Parathyroid adenoma (tissue), 2 donors: ENCODE measurements at regions not wholly inside any gene's neighbourhood (a gene's known extent, or its start where the extent isn't known, plus 50 kb on each side); places are given as distances from the start of the nearest gene placed in this dataset.
"Not testable (repeated sequence)": the region's sequence is repeated elsewhere in the genome, so short reads cannot be mapped to it uniquely, and the experiment has no call there.

ENCODE experiments used
- H2AFZ ChIP-seq: fragments of 300-600 bp; sonication (generic); one replicate; pipeline ENCODE4 v1.7.0; 2017; ENCODE audit warnings: antibody characterized with exemption, mild to moderate bottlenecking
- H3K27ac ChIP-seq: fragments of 300-600 bp; sonication (generic); one replicate; pipeline ENCODE4 v1.7.0; 2017
- H3K27me3 ChIP-seq: fragments of 300-600 bp; sonication (generic); one replicate; pipeline ENCODE4 v1.7.0; 2017; ENCODE audit warnings: low read length; ENCODE audit not compliant: control insufficient read depth, insufficient read depth
- H3K36me3 ChIP-seq: fragments of 300-600 bp; sonication (generic); one replicate; pipeline ENCODE4 v1.7.0; 2017; ENCODE audit warnings: low read length; ENCODE audit not compliant: control insufficient read depth, insufficient read depth
- H3K4me1 ChIP-seq: fragments of 300-600 bp; sonication (generic); one replicate; pipeline ENCODE4 v1.7.0; 2017; ENCODE audit warnings: control low read depth
- H3K4me2 ChIP-seq: fragments of 300-600 bp; sonication (generic); one replicate; pipeline ENCODE4 v1.7.0; 2017; ENCODE audit warnings: low read length
- H3K4me3 ChIP-seq: fragments of 300-600 bp; sonication (generic); one replicate; pipeline ENCODE4 v1.7.0; 2017; ENCODE audit warnings: low read depth, low read length
- H3K79me2 ChIP-seq: fragments of 300-600 bp; sonication (generic); one replicate; pipeline ENCODE4 v1.7.0; 2017; ENCODE audit warnings: control low read depth
- H3K9ac ChIP-seq: fragments of 300-600 bp; sonication (generic); one replicate; pipeline ENCODE4 v1.7.0; 2017; ENCODE audit warnings: mild to moderate bottlenecking
- H3K9me3 ChIP-seq: fragments of 300-600 bp; sonication (generic); one replicate; pipeline ENCODE4 v1.7.0; 2017; ENCODE audit warnings: low read length; ENCODE audit not compliant: control insufficient read depth
- TF ChIP-seq, protein P1 (sequence below): fragments of 300-600 bp; sonication (generic); IDR thresholded peaks from one replicate; pipeline ENCODE4 v1.7.0; 2017; ENCODE audit warnings: antibody characterized with exemption, mild to moderate bottlenecking
- donor health status: primary hyperparathyroidism.

DNA sequence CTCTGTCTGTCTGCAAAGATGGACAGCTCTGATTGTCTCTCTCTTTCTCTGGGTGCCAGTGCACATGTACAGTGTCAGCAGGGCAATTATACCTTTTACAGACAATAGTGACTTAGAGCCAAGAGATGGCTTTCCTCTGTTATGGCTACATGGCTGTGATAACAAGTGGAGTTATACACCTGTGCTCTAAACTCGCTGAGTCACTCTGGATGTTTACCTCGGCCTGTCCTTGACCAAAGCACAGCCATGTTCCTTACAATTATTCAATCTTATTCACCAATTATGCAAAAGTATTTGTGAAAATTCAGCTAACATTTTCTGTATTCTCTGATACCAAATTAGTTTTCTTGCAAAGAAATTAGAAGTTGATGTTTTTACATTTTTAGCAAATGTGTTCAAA, 475.5 kb upstream of the CCDC196 start:
- no peak overlapping the region for H3K27ac ChIP-seq
- H2AFZ ChIP-seq, result no peak overlapping the region

DNA sequence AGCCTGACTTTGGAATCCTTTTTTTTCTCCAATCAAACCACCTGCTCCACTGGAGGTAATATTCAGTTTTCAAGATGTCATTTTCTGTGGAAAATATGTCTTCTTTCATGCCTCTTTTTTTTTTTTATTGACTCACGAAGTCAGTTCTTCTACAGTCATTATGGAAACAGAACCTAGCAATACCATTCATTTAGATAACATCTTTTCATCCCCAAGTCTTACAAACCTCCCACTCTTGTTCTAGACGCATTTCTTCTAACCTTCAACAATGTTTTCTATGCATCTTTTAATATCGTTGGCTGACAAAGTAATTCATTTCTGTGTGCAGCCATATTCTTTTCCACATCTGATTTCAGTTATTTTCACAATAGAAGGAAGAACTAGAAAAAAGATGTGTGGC, 474.3 kb upstream of the CCDC196 start:
- Histone ChIP-seq H3K9me3 (no peaks in the 10 kb centered on the region), H3K9ac (no peak overlapping the region), H3K4me1 (no peaks in the 10 kb centered on the region), H3K4me3 (no peak overlapping the region), H3K27ac (no peak overlapping the region), H2AFZ (no peak overlapping the region), H3K79me2 (no peaks in the 10 kb centered on the region), H3K4me2 (no peak overlapping the region), H3K36me3 (no peaks in the 10 kb centered on the region), H3K27me3 (no peaks in the 10 kb centered on the region)
- TF ChIP-seq, protein P1, sequence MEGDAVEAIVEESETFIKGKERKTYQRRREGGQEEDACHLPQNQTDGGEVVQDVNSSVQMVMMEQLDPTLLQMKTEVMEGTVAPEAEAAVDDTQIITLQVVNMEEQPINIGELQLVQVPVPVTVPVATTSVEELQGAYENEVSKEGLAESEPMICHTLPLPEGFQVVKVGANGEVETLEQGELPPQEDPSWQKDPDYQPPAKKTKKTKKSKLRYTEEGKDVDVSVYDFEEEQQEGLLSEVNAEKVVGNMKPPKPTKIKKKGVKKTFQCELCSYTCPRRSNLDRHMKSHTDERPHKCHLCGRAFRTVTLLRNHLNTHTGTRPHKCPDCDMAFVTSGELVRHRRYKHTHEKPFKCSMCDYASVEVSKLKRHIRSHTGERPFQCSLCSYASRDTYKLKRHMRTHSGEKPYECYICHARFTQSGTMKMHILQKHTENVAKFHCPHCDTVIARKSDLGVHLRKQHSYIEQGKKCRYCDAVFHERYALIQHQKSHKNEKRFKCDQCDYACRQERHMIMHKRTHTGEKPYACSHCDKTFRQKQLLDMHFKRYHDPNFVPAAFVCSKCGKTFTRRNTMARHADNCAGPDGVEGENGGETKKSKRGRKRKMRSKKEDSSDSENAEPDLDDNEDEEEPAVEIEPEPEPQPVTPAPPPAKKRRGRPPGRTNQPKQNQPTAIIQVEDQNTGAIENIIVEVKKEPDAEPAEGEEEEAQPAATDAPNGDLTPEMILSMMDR, result no peak

More for the DNA sequence above, 475.5 kb upstream of the CCDC196 start:
- Histone ChIP-seq H3K4me3 (no peak overlapping the region), H3K9ac (no peak overlapping the region), H3K4me1 (no peaks in the 10 kb centered on the region), H3K79me2 (no peaks in the 10 kb centered on the region), H3K9me3 (no peaks in the 10 kb centered on the region), H3K36me3 (no peaks in the 10 kb centered on the region), H3K4me2 (no peak overlapping the region), H3K27me3 (no peaks in the 10 kb centered on the region)
- TF ChIP-seq, protein P1, result no peak

DNA sequence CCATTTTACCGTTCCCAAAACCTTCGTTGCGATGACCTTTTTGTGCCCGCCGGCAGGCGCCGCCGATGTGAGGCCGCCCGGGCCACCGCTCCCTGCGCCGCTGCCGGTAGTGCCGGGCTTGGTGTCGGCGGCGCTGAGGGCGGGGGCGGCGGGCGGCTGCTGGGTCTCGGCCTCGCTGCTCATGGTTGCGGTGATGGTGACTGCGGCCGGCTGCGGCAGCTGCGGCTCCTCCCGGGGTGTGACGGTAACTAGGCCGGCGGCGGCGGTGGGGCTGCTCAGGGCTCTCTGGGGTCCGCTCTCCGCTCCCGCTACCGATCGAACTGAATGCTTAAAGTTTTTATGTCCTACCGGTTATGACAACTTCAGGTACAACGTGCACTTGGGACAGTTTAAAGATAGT, 472.6 kb upstream of the CCDC196 start:
- H3K9me3 ChIP-seq, H3K4me3 ChIP-seq, H3K79me2 ChIP-seq, H3K27me3 ChIP-seq, H3K4me2 ChIP-seq, H3K4me1 ChIP-seq, H2AFZ ChIP-seq, H3K36me3 ChIP-seq, H3K9ac ChIP-seq, H3K27ac ChIP-seq: not testable (repeated sequence)

DNA sequence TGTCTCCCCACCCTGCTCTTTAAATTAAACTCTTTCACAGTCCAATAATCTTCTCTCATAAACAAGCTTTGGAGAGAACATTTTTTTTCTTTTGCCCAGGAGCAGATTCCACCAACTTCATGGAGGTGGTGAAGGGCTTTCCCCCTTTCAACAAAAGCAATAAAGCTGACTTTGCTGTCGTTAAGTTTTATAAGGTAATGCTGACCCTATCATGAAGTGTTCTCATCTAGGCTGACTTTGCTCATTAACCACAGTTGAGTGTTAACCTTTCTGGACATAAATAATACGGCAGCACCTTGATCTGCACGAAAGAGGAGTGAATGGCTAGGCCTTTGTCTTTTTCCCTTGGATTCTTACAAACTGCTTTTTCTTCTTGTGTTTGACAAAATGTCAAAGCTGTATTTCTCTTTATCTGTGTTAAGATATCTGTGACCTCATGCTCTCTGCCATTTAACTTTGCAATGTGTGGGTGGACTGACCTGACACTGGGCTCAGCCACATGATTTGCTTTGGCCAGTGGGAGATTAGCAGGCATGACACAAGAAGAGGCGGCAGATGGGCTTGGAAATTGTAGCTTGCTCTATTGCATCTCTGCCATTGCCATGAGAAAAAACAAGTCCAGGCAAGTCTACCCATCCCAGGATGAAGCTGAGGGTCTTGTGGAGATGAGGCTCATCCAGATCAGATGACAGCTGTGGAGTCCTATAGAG, 470.9 kb upstream of the CCDC196 start:
- no peak overlapping the region for H3K27ac ChIP-seq
- TF ChIP-seq, protein P1, result no peak
- H3K27me3 ChIP-seq, result no peaks in the 10 kb centered on the region
- H3K9ac ChIP-seq, result no peak overlapping the region
- H3K36me3 ChIP-seq, result no peaks in the 10 kb centered on the region
- no peak overlapping the region for H2AFZ ChIP-seq
- no peaks in the 10 kb centered on the region for H3K4me1 ChIP-seq
- H3K79me2 ChIP-seq, result no peaks in the 10 kb centered on the region
- H3K4me2 ChIP-seq, result no peak overlapping the region
- H3K4me3 ChIP-seq, result no peak overlapping the region
- no peaks in the 10 kb centered on the region for H3K9me3 ChIP-seq

DNA sequence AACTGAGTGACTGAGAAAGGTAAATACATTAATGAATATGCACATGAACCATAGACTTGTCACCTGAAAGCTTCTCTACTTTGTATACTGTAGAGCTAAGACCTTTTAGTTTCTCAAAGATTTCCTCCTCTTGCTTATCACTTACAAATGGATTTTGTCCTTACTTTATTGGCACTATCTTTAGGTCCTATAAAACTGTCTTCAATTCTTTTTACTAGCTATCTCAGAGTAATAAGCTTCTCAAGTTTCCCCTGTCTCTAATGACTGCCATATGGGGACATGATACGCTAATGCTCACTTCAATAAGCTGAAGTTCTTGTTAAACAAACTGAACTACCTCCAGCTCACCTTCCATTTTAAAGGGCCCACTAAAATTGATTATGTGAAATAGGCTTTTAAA, 468.2 kb upstream of the CCDC196 start:
- H2AFZ ChIP-seq, result no peak overlapping the region
- H3K4me1 ChIP-seq, result no peaks in the 10 kb centered on the region
- TF ChIP-seq, protein P1, result no peak
- H3K27ac ChIP-seq, result no peak overlapping the region
- no peaks in the 10 kb centered on the region for H3K36me3 ChIP-seq
- H3K9ac ChIP-seq, result no peak overlapping the region
- no peaks in the 10 kb centered on the region for H3K9me3 ChIP-seq
- no peak overlapping the region for H3K4me3 ChIP-seq
- H3K4me2 ChIP-seq, result no peak overlapping the region
- H3K27me3 ChIP-seq, result no peaks in the 10 kb centered on the region
- no peaks in the 10 kb centered on the region for H3K79me2 ChIP-seq
